ENCODE measurements at regions not wholly inside any gene's neighbourhood (a gene's known extent, or its start where the extent isn't known, plus 50 kb on each side); places are given as distances from the start of the nearest gene placed in this dataset.

DNA sequence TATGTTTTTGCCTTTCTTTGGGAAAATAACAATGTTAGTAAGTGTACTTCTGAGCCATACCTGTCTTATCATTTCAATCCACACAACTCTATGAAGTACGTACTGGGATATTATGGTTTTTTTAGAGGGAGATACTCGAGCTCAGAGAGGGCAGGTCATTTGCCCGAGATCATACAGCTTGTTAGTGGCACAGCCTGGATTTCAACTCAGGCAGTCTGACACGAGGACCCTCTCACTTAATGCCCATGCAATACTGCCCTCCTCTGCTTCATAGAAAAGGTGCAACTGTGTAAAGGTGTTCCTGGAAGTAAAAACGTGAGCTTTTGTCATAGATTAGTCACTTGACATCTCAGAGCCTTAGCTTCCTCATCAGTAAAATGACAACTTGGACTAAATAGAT lies 128.0 kb downstream of the NDUFA12 start:
- no peak for TF ChIP-seq POLR2A (IDR thresholded peaks at IDR 0.05)
- TF ChIP-seq, protein P1, sequence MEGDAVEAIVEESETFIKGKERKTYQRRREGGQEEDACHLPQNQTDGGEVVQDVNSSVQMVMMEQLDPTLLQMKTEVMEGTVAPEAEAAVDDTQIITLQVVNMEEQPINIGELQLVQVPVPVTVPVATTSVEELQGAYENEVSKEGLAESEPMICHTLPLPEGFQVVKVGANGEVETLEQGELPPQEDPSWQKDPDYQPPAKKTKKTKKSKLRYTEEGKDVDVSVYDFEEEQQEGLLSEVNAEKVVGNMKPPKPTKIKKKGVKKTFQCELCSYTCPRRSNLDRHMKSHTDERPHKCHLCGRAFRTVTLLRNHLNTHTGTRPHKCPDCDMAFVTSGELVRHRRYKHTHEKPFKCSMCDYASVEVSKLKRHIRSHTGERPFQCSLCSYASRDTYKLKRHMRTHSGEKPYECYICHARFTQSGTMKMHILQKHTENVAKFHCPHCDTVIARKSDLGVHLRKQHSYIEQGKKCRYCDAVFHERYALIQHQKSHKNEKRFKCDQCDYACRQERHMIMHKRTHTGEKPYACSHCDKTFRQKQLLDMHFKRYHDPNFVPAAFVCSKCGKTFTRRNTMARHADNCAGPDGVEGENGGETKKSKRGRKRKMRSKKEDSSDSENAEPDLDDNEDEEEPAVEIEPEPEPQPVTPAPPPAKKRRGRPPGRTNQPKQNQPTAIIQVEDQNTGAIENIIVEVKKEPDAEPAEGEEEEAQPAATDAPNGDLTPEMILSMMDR (IDR thresholded peaks at IDR 0.05), result peak in 2 of 6 experiments; percentile 24 to 28
